CD4-positive, alpha-beta T cell (primary cell): ENCODE measurements at regions not wholly inside any gene's neighbourhood (a gene's known extent, or its start where the extent isn't known, plus 50 kb on each side); places are given as distances from the start of the nearest gene placed in this dataset.

Source experiments
- ATAC-seq: fragments of 200-7000 bp; cut with Tn5 transposase; one replicate; pipeline ENCODE4 v1.10.0; 2022; ENCODE audit warnings: mild to moderate bottlenecking; ENCODE audit not compliant: poor library complexity
- CTCF ChIA-PET: fragments of 350-600 bp; sonication (Branson Sonifier 250); formaldehyde crosslinking; loops from one replicate; lab custom pipeline; 2021; ENCODE audit warnings: antibody characterized with exemption, inconsistent platforms; lab: Charles Lee
- POLR2A ChIA-PET: fragments of 350-600 bp; sonication (Branson Sonifier 250); formaldehyde crosslinking; loops from one replicate; lab custom pipeline; 2021; ENCODE audit warnings: antibody characterized with exemption, inconsistent platforms; lab: Charles Lee
- DNase-seq, 14 experiments: peaks; one replicate each; pipeline ENCODE4 v3.0.0-alpha.2; 2013 to 2020; ENCODE audit warnings: mixed read lengths in 2 of 14
- H3K27ac ChIP-seq, 2 donors: one replicate each; pipeline versions ENCODE4 v1.5.1 to v1.7.0; 2013; ENCODE audit warnings: low read length in 2 of 2, low read depth in 1 of 2, mild to moderate bottlenecking in 1 of 2
- H3K27me3 ChIP-seq, 2 experiments: 1 replicate in 1 of 2; 2 replicates in 1 of 2; pipeline versions ENCODE4 v1.6.1 to v1.7.0; 2013; ENCODE audit warnings: low read length in 2 of 2, control low read depth in 1 of 2, mild to moderate bottlenecking in 1 of 2, moderate library complexity in 1 of 2; ENCODE audit not compliant: insufficient read depth in 2 of 2, control insufficient read depth in 1 of 2
- H3K36me3 ChIP-seq: one replicate; pipeline ENCODE4 v1.6.1; 2013; ENCODE audit warnings: low read length, control low read depth; ENCODE audit not compliant: insufficient read depth
- H3K4me1 ChIP-seq: one replicate; pipeline ENCODE4 v1.6.1; 2013; ENCODE audit warnings: low read length, control low read depth; ENCODE audit not compliant: insufficient read depth
- H3K4me3 ChIP-seq: one replicate; pipeline ENCODE4 v1.5.1; 2013; ENCODE audit warnings: mild to moderate bottlenecking, low read length, moderate library complexity
- H3K9me3 ChIP-seq, 2 experiments: 1 replicate in 1 of 2; 2 replicates in 1 of 2; pipeline versions ENCODE4 v1.6.1 to v1.7.0; 2013; ENCODE audit warnings: low read length in 2 of 2, mild to moderate bottlenecking in 2 of 2, control low read depth in 1 of 2, moderate library complexity in 1 of 2; ENCODE audit not compliant: control insufficient read depth in 1 of 2, insufficient read depth in 1 of 2
- H3K27ac Mint-ChIP-seq: one replicate; pipeline ENCODE4 v1.8.0; 2020; ENCODE audit warnings: mixed read lengths
- H3K27me3 Mint-ChIP-seq: one replicate; pipeline ENCODE4 v1.8.0; 2021; ENCODE audit warnings: mixed read lengths
- H3K36me3 Mint-ChIP-seq: one replicate; pipeline ENCODE4 v1.8.0; 2021; ENCODE audit warnings: low read depth, mixed read lengths
- H3K4me1 Mint-ChIP-seq: one replicate; pipeline ENCODE4 v1.8.0; 2021; ENCODE audit warnings: low read depth, mixed read lengths
- H3K4me3 Mint-ChIP-seq: one replicate; pipeline ENCODE4 v1.8.0; 2020; ENCODE audit warnings: mild to moderate bottlenecking, mixed read lengths
- H3K9me3 Mint-ChIP-seq: one replicate; pipeline ENCODE4 v1.8.0; 2020; ENCODE audit warnings: mixed read lengths
- intact Hi-C, 2 experiments: fragments of 100-400 bp; cut with DNase I in 1 of 2; cut with micrococcal nuclease in 1 of 2; formaldehyde crosslinking; loops; one replicate each; pipeline versions ENCODE4 v1.15.1 to v1.9.0; 2023 to 2025; cut with DNase I, micrococcal nuclease
- TF ChIP-seq, protein P1 (sequence below): fragments of 200-600 bp; IDR thresholded peaks from one replicate; pipeline ENCODE4 v1.8.0; 2022; ENCODE audit warnings: antibody characterized with exemption, mild to moderate bottlenecking

DNA sequence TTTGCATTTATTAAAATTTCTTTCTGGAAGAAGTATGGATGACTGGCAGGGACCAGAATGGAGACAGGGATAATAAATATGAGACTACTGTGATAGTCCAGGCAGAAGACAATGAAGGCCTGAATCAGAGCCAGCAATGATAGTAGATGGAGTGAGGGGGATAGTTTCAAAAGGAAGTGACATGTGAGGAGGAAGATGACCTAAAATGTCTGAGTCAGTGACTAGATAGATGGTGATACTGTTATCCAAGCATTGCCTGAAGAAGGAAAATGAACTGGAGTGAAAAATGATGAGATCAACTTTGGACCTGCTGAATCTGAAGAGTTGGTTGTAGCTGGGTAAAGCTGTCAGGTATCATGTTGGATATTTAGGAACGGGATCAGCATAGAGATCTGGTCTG, 158.3 kb upstream of the KLF7 start:
- no peak for DNase-seq
- no peak overlapping the region for H3K4me3 ChIP-seq
- ChIA-PET POLR2A (no interaction called here), CTCF (no interaction called here)
- intact Hi-C loops, result no loop called here
- TF ChIP-seq, protein P1, sequence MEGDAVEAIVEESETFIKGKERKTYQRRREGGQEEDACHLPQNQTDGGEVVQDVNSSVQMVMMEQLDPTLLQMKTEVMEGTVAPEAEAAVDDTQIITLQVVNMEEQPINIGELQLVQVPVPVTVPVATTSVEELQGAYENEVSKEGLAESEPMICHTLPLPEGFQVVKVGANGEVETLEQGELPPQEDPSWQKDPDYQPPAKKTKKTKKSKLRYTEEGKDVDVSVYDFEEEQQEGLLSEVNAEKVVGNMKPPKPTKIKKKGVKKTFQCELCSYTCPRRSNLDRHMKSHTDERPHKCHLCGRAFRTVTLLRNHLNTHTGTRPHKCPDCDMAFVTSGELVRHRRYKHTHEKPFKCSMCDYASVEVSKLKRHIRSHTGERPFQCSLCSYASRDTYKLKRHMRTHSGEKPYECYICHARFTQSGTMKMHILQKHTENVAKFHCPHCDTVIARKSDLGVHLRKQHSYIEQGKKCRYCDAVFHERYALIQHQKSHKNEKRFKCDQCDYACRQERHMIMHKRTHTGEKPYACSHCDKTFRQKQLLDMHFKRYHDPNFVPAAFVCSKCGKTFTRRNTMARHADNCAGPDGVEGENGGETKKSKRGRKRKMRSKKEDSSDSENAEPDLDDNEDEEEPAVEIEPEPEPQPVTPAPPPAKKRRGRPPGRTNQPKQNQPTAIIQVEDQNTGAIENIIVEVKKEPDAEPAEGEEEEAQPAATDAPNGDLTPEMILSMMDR, result no peak
- no peaks in the 10 kb centered on the region for H3K4me1 ChIP-seq
- ATAC-seq, result no peak
- H3K27me3 Mint-ChIP-seq, result no peaks in the 10 kb centered on the region
- no peaks in the 10 kb centered on the region for H3K4me1 Mint-ChIP-seq
- H3K27ac ChIP-seq, result no peak overlapping the region
- H3K9me3 Mint-ChIP-seq, result no peaks in the 10 kb centered on the region
- no peak overlapping the region for H3K27ac Mint-ChIP-seq
- no peaks in the 10 kb centered on the region for H3K27me3 ChIP-seq
- H3K9me3 ChIP-seq, result no peaks in the 10 kb centered on the region
- H3K36me3 Mint-ChIP-seq, result no peaks in the 10 kb centered on the region
- H3K4me3 Mint-ChIP-seq, result no peak overlapping the region
- no peaks in the 10 kb centered on the region for H3K36me3 ChIP-seq

DNA sequence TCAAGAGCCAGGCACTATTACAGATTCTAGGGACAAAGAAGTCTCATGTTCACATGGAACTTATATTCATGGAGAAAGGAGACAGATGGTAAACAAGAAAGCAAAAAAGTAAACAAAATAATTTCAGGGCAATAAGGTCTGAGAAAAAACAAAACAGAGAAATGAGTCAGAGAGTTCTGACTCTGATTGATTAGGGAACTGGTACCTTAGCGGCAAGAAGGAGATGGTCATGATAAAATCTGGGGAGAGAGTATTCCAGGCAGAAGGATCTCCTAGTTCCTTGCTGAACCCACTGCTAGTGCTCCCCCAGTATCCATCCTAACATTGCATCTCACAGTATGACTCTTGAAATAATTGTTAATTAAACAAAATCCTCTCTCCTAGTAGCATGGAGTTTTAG, 161.8 kb upstream of the KLF7 start:
- CTCF ChIA-PET, result no interaction called here
- intact Hi-C loops, result no loop called here
- Histone ChIP-seq H3K4me1 (no peaks in the 10 kb centered on the region), H3K9me3 (no peaks in the 10 kb centered on the region), H3K27ac (no peak overlapping the region), H3K4me3 (no peak overlapping the region), H3K27me3 (no peaks in the 10 kb centered on the region), H3K36me3 (no peaks in the 10 kb centered on the region)
- Mint-ChIP-seq H3K27ac (no peak overlapping the region), H3K36me3 (no peaks in the 10 kb centered on the region), H3K27me3 (no peaks in the 10 kb centered on the region), H3K9me3 (no peaks in the 10 kb centered on the region), H3K4me3 (no peak overlapping the region), H3K4me1 (peaks cover 2% of the 10 kb centered on the region)
- POLR2A ChIA-PET, result no interaction called here
- DNase-seq, result no peak
- TF ChIP-seq, protein P1, result no peak
- no peak for ATAC-seq

DNA sequence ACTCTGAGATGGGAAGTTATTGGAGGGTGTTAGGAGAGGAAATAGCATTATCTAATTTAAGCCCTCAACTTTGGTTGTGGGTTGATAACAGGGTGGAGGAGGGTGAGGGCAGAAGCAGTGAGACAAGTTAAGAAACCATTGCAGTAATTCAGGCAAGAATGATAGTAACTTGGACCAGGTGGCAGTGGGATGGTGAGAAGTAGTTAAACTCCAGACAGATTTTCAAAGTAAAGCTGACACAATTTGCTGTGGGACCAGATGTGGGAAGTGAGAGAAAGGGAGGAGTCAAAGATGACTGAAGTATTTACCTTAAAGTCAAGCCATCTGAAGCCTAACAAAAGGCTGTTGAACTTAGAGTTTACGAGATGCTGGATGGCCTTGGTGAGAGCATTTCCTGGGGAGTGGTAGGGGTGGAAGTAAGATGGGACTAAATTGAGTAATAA, 163.2 kb upstream of the KLF7 start:
- H3K4me3 ChIP-seq, result no peak overlapping the region
- H3K27me3 ChIP-seq, result no peaks in the 10 kb centered on the region
- TF ChIP-seq, protein P1, result no peak
- H3K27ac ChIP-seq, result no peak overlapping the region
- DNase-seq (no peak), ATAC-seq (no peak)
- H3K9me3 ChIP-seq, result no peaks in the 10 kb centered on the region
- H3K36me3 Mint-ChIP-seq, result no peaks in the 10 kb centered on the region
- no peaks in the 10 kb centered on the region for H3K4me1 ChIP-seq
- CTCF ChIA-PET, result no interaction called here
- no peaks in the 10 kb centered on the region for H3K36me3 ChIP-seq
- POLR2A ChIA-PET, result no interaction called here
- H3K9me3 Mint-ChIP-seq, result no peaks in the 10 kb centered on the region
- H3K27me3 Mint-ChIP-seq, result no peaks in the 10 kb centered on the region
- no peak overlapping the region for H3K4me3 Mint-ChIP-seq
- H3K4me1 Mint-ChIP-seq, result peaks cover 6% of the 10 kb centered on the region
- intact Hi-C loops, result no loop called here
- no peak overlapping the region for H3K27ac Mint-ChIP-seq
